ENCODE measurements at regions not wholly inside any gene's neighbourhood (a gene's known extent, or its start where the extent isn't known, plus 50 kb on each side); places are given as distances from the start of the nearest gene placed in this dataset.

- no peak for DNase-seq (ENCODE audit: low read depth)
- TF ChIP-seq CTCF (IDR thresholded peaks at IDR 0.05; ENCODE audit: insufficient read depth, low read depth, low read length), result no peak
- H3K4me3 ChIP-seq (ENCODE audit: low read depth, low read length), result no peak overlapping the region
Observed at GRCh38 chr11:95485115-95485900, 254.3 kb upstream of the SESN3 start.

GRCh38 chr11:95483339-95483738 is 252.3 kb upstream of the SESN3 start:
- DNase-seq (ENCODE audit: low read depth), result no peak
- TF ChIP-seq CTCF (IDR thresholded peaks at IDR 0.05; ENCODE audit: insufficient read depth, low read depth, low read length), result no peak
- H3K4me3 ChIP-seq (ENCODE audit: low read depth, low read length), result no peak overlapping the region

GRCh38 chr11:95478003-95478402 is 247.0 kb upstream of the SESN3 start:
- H3K4me3 ChIP-seq (ENCODE audit: low read depth, low read length), result no peak overlapping the region
- no peak for TF ChIP-seq CTCF (IDR thresholded peaks at IDR 0.05; ENCODE audit: insufficient read depth, low read depth, low read length)
- DNase-seq (ENCODE audit: low read depth), result no peak

GRCh38 chr11:95469258-95469657 is 238.3 kb upstream of the SESN3 start:
- peak; percentile 69 for DNase-seq (ENCODE audit: low read depth)
- TF ChIP-seq CTCF (IDR thresholded peaks at IDR 0.05; ENCODE audit: insufficient read depth, low read depth, low read length), result no peak
- no peak overlapping the region for H3K4me3 ChIP-seq (ENCODE audit: low read depth, low read length)

GRCh38 chr11:95466416-95466815 is 235.4 kb upstream of the SESN3 start:
- DNase-seq (ENCODE audit: low read depth), result no peak
- H3K4me3 ChIP-seq (ENCODE audit: low read depth, low read length), result no peak overlapping the region
- no peak for TF ChIP-seq CTCF (IDR thresholded peaks at IDR 0.05; ENCODE audit: insufficient read depth, low read depth, low read length)

- DNase-seq (ENCODE audit: low read depth), result no peak
- no peak overlapping the region for H3K4me3 ChIP-seq (ENCODE audit: low read depth, low read length)
- TF ChIP-seq CTCF (IDR thresholded peaks at IDR 0.05; ENCODE audit: insufficient read depth, low read depth, low read length), result no peak
Observed at GRCh38 chr11:95465887-95466286, 234.9 kb upstream of the SESN3 start.

GRCh38 chr11:95461858-95462257 is 230.9 kb upstream of the SESN3 start:
- DNase-seq (ENCODE audit: low read depth), result no peak
- H3K4me3 ChIP-seq (ENCODE audit: low read depth, low read length), result no peak overlapping the region
- no peak for TF ChIP-seq CTCF (IDR thresholded peaks at IDR 0.05; ENCODE audit: insufficient read depth, low read depth, low read length)

All from fibroblast of villous mesenchyme (primary cell).